PFSK-1 (cell line): ENCODE measurements at regions not wholly inside any gene's neighbourhood (a gene's known extent, or its start where the extent isn't known, plus 50 kb on each side); places are given as distances from the start of the nearest gene placed in this dataset.

Source experiments
- FOXP2 ChIP-seq: optimal IDR thresholded peaks from 2 replicates; pipeline ENCODE3; 2011; ENCODE audit warnings: borderline replicate concordance, control low read depth, inconsistent platforms; ENCODE audit not compliant: insufficient read depth; ENCODE audit errors: extremely low read length, extremely low read depth
- POLR2AphosphoS5 ChIP-seq: IDR thresholded peaks from 2 replicates; pipeline ENCODE4 v1.6.1; 2012; ENCODE audit warnings: low read depth, mild to moderate bottlenecking, control low read depth, low read length, moderate library complexity
- SIN3A ChIP-seq: IDR thresholded peaks from 2 replicates; pipeline ENCODE4 v1.6.1; 2012; ENCODE audit warnings: mild to moderate bottlenecking, low read length, moderate library complexity, borderline replicate concordance; ENCODE audit not compliant: insufficient read depth
- TAF1 ChIP-seq: IDR thresholded peaks from 2 replicates; pipeline ENCODE4 v1.6.1; 2012; ENCODE audit warnings: low read length, control low read depth, borderline replicate concordance; ENCODE audit not compliant: insufficient read depth
- TF ChIP-seq, protein P1 (sequence below), 2 experiments: IDR thresholded peaks; 2 replicates each; pipeline versions ENCODE4 v1.6.1 to v1.8.0; 2011 to 2012; ENCODE audit warnings: low read depth in 2 of 2, low read length in 2 of 2, control low read depth in 1 of 2, inconsistent platforms in 1 of 2, mild to moderate bottlenecking in 1 of 2, moderate library complexity in 1 of 2; ENCODE audit not compliant: insufficient read depth in 1 of 2

DNA sequence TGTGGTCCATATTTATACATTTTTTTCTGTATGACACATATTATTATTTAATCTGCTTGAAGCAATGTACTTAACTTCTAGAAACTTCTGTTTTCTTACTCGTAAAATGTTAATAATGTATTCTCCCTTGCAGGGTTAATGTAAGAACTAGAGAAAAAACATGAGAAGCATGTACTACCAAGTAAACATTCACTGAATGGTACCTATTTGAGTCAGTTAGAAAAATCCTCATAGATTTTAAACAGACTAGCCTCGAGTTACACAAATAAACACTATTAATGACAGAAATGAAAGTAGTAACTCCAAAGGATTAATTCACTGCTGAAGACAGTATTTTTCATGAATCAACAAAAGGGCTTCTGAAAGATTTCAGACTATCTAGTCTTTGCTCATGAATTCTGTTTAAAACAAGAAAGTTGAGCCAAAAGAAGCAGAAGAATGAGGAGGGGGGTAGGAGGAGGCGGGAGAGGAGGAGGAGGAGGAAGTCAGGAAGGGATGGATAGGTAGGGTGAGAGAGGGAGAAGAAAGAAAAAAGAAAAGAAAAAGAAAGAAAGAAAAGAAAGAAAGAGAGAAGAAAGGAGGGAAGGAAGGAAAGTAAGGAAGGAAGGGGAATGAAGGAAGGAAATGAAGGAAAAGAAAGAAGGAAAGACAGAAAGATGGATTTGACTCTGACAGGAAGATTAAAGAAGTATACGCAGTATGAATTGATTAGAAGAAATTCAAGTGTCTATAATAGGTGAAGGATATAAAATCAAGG, 68.2 kb upstream of the CCDC91 start:
- TF ChIP-seq TAF1 = no peak
- TF ChIP-seq SIN3A = no peak
- TF ChIP-seq FOXP2 = no peak
- TF ChIP-seq, protein P1, sequence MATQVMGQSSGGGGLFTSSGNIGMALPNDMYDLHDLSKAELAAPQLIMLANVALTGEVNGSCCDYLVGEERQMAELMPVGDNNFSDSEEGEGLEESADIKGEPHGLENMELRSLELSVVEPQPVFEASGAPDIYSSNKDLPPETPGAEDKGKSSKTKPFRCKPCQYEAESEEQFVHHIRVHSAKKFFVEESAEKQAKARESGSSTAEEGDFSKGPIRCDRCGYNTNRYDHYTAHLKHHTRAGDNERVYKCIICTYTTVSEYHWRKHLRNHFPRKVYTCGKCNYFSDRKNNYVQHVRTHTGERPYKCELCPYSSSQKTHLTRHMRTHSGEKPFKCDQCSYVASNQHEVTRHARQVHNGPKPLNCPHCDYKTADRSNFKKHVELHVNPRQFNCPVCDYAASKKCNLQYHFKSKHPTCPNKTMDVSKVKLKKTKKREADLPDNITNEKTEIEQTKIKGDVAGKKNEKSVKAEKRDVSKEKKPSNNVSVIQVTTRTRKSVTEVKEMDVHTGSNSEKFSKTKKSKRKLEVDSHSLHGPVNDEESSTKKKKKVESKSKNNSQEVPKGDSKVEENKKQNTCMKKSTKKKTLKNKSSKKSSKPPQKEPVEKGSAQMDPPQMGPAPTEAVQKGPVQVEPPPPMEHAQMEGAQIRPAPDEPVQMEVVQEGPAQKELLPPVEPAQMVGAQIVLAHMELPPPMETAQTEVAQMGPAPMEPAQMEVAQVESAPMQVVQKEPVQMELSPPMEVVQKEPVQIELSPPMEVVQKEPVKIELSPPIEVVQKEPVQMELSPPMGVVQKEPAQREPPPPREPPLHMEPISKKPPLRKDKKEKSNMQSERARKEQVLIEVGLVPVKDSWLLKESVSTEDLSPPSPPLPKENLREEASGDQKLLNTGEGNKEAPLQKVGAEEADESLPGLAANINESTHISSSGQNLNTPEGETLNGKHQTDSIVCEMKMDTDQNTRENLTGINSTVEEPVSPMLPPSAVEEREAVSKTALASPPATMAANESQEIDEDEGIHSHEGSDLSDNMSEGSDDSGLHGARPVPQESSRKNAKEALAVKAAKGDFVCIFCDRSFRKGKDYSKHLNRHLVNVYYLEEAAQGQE (IDR thresholded peaks at IDR 0.05; ENCODE audit: insufficient read depth in 1 of 2, low read depth in 2 of 2, low read length in 2 of 2) = no peak
- TF ChIP-seq POLR2AphosphoS5 = no peak

DNA sequence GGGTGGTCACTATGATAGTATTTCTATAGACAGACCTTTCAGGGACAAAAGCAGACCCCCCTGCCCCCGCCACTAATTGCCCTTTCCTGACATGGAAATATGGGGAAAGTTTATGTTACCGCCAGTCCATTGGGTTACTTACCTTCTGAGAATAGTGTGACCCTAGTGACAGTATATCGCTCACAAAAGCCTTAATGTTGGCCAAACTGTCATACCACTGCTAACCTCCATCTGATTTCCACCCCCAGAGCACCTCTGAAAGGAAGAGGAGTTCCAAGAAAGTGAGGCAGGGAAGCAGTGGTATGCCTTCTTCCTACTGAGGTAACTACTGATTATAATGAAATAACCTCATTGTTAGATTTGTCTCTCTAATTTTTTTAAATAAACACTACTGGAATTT, 67.5 kb upstream of the CCDC91 start:
- TF ChIP-seq FOXP2 = no peak

DNA sequence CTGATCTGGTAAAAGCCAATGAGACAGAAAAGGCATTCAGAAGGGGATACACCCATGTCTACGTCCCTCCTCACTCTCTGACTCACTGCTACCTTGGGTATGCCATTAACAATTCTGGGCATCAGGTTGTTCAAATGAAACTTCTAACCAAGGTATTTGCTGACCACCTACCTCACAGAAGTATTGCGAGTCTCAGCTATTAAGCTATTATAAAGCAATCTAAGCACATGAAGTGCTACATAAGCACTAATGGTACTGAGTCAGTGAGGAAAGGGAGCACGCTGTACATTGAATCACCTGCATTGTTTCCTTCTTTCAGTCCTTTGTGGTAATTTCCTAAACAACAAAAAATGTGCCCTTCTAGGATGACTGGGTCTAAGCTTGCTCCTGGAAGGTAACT, 62.8 kb upstream of the CCDC91 start:
- TF ChIP-seq POLR2AphosphoS5 (no peak), FOXP2 (no peak), TAF1 (no peak), SIN3A (no peak)
- TF ChIP-seq, protein P1 (IDR thresholded peaks at IDR 0.05; ENCODE audit: insufficient read depth in 1 of 2, low read depth in 2 of 2, low read length in 2 of 2) = no peak

DNA sequence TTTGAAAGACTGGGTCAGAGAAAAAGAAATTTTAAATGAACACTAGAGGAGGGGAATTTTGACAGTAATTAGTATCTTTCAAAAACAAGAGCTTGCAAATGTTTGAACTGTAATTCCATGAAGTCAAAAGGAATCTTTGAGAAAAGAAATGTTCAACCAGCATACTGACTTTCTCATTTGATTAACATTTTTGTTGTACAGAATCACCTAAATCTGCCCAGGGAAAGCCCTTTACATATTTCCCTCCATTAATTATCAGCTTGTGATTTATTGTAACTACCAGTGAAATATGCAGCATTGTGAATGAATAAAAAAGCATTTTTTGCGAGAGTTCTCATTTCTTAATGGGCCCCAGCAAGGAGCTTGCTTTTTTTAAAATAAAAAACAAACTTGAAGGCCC, 61.2 kb upstream of the CCDC91 start:
- TF ChIP-seq TAF1 = no peak
- TF ChIP-seq, protein P1 (IDR thresholded peaks at IDR 0.05; ENCODE audit: insufficient read depth in 1 of 2, low read depth in 2 of 2, low read length in 2 of 2) = no peak
- no peak for TF ChIP-seq SIN3A

DNA sequence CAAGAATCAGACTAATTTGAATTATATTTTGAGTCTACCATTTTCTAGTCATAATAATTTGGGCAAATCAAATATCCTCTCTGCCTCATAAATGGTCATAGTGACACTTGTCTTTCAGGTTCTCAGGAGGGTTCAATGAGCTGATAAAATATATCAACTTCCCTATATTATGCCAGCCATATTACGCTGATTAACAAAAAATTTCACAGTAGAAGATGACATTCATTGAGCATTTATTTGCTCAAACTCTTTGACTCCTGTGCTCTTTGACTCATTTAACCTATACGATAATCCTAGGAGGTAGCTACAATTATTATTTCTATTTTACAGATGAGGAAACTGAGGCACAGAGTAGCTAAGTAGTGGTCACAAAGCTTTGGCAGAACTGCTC, 60.0 kb upstream of the CCDC91 start:
- no peak for TF ChIP-seq POLR2AphosphoS5
- TF ChIP-seq, protein P1 (IDR thresholded peaks at IDR 0.05; ENCODE audit: insufficient read depth in 1 of 2, low read depth in 2 of 2, low read length in 2 of 2) = no peak
- no peak for TF ChIP-seq SIN3A
- no peak for TF ChIP-seq TAF1
- no peak for TF ChIP-seq FOXP2
